IMR-90 (cell line): ENCODE measurements at regions not wholly inside any gene's neighbourhood (a gene's known extent, or its start where the extent isn't known, plus 50 kb on each side); places are given as distances from the start of the nearest gene placed in this dataset.

Experiments used
- ATAC-seq: fragments of 200-7000 bp; cut with Tn5 transposase; 2 replicates; pipeline ENCODE4 v1.9.1; 2020; ENCODE audit warnings: low read depth, mild to moderate bottlenecking, moderate library complexity
- BruUV-seq: library from RNA; stranded (reverse); fragments of 400-500 nt; replicated peaks from 2 replicates; lab custom pipeline; 2021; lab: Mats Ljungman, UMichigan
- CTCF ChIA-PET: fragments of 300-600 bp; formaldehyde crosslinking; extraction: SDS; loops from one replicate; lab custom pipeline; 2021; ENCODE audit warnings: antibody characterized with exemption; lab: Yijun Ruan, JAX
- POLR2A ChIA-PET: fragments of 300-600 bp; sonication (Branson Sonifier 250); formaldehyde crosslinking; loops from one replicate; lab custom pipeline; 2022; ENCODE audit warnings: antibody characterized with exemption; ENCODE audit not compliant: unreplicated experiment; lab: Charles Lee
- DNase-seq: peaks from one replicate; pipeline ENCODE4 v3.0.0; 2013
- H2AFZ ChIP-seq: replicated peaks from 2 replicates; pipeline ENCODE3; 2013; ENCODE audit warnings: low read length, mild to moderate bottlenecking; ENCODE audit not compliant: poor library complexity
- H2AK5ac ChIP-seq: 2 replicates; pipeline ENCODE4 v1.6.1; 2013; ENCODE audit warnings: low read depth, low read length, inconsistent platforms
- H2AK9ac ChIP-seq: replicated peaks from 2 replicates; pipeline ENCODE3; 2013; ENCODE audit warnings: mild to moderate bottlenecking, low read depth, low read length, moderate library complexity; ENCODE audit not compliant: poor library complexity
- H2BK120ac ChIP-seq: 2 replicates; pipeline ENCODE4 v1.6.1; 2013; ENCODE audit warnings: low read depth, low read length, inconsistent platforms
- H2BK15ac ChIP-seq: 3 replicates; pipeline ENCODE4 v1.6.1; 2013; ENCODE audit warnings: low read depth, low read length, inconsistent platforms
- H2BK20ac ChIP-seq: 2 replicates; pipeline ENCODE4 v1.6.1; 2013; ENCODE audit warnings: low read depth, mild to moderate bottlenecking, inconsistent platforms, low read length, moderate library complexity
- H2BK5ac ChIP-seq: 2 replicates; pipeline ENCODE4 v1.6.1; 2013; ENCODE audit warnings: mild to moderate bottlenecking, low read depth, low read length, inconsistent platforms; ENCODE audit not compliant: poor library complexity, severe bottlenecking
- H3K14ac ChIP-seq: replicated peaks from 2 replicates; pipeline ENCODE4 v1.6.1; 2013; ENCODE audit warnings: low read depth, low read length, inconsistent platforms
- H3K18ac ChIP-seq: 2 replicates; pipeline ENCODE4 v1.6.1; 2013; ENCODE audit warnings: low read depth, low read length, control low read depth
- H3K23ac ChIP-seq: 2 replicates; pipeline ENCODE4 v1.6.1; 2013; ENCODE audit warnings: low read depth, low read length, inconsistent platforms
- H3K27ac ChIP-seq: 2 replicates; pipeline ENCODE4 v1.5.1; 2013; ENCODE audit warnings: mild to moderate bottlenecking, control low read depth, low read length; ENCODE audit not compliant: insufficient read depth
- H3K27me3 ChIP-seq: 2 replicates; pipeline ENCODE4 v1.6.1; 2013; ENCODE audit warnings: low read length; ENCODE audit not compliant: control insufficient read depth, insufficient read depth
- H3K36me3 ChIP-seq: 2 replicates; pipeline ENCODE4 v1.6.1; 2013; ENCODE audit warnings: low read length, mixed read lengths; ENCODE audit not compliant: control insufficient read depth, insufficient read depth
- H3K4ac ChIP-seq: 2 replicates; pipeline ENCODE4 v1.6.1; 2013; ENCODE audit warnings: low read depth, low read length, inconsistent platforms
- H3K4me1 ChIP-seq: 2 replicates; pipeline ENCODE4 v1.6.1; 2013; ENCODE audit warnings: low read length, mixed read lengths; ENCODE audit not compliant: control insufficient read depth, insufficient read depth
- H3K4me2 ChIP-seq: 2 replicates; pipeline ENCODE4 v1.6.1; 2013; ENCODE audit warnings: low read depth, mild to moderate bottlenecking, control low read depth, low read length, moderate library complexity
- H3K4me3 ChIP-seq: 2 replicates; pipeline ENCODE4 v1.5.1; 2013; ENCODE audit warnings: low read depth, mild to moderate bottlenecking, control low read depth, low read length, moderate library complexity; ENCODE audit not compliant: insufficient read depth
- H3K56ac ChIP-seq: 2 replicates; pipeline ENCODE4 v1.6.1; 2013; ENCODE audit warnings: low read length, inconsistent platforms; ENCODE audit not compliant: insufficient read depth; ENCODE audit errors: extremely low read depth
- H3K79me1 ChIP-seq, 2 experiments: 2 replicates each; pipeline ENCODE4 v1.6.1; 2013; ENCODE audit warnings: low read length in 2 of 2, inconsistent platforms in 1 of 2, low read depth in 1 of 2
- H3K9ac ChIP-seq: 2 replicates; pipeline ENCODE4 v1.6.1; 2013; ENCODE audit warnings: low read depth, low read length, control low read depth
- H3K9me1 ChIP-seq: 2 replicates; pipeline ENCODE4 v1.6.1; 2013; ENCODE audit warnings: low read length, inconsistent platforms; ENCODE audit not compliant: insufficient read depth
- H3K9me3 ChIP-seq: 2 replicates; pipeline ENCODE4 v1.6.1; 2013; ENCODE audit warnings: low read length; ENCODE audit not compliant: control insufficient read depth, insufficient read depth
- H4K20me1 ChIP-seq: 2 replicates; pipeline ENCODE4 v1.6.1; 2013; ENCODE audit warnings: low read length, inconsistent platforms; ENCODE audit not compliant: insufficient read depth
- H4K5ac ChIP-seq: 2 replicates; pipeline ENCODE4 v1.6.1; 2013; ENCODE audit warnings: mild to moderate bottlenecking, low read depth, low read length, control low read depth
- H4K8ac ChIP-seq, 2 experiments: 2 replicates each; pipeline ENCODE4 v1.6.1; 2013; ENCODE audit warnings: low read depth in 2 of 2, low read length in 2 of 2, control low read depth in 1 of 2, inconsistent platforms in 1 of 2
- H4K91ac ChIP-seq: 2 replicates; pipeline ENCODE4 v1.6.1; 2013; ENCODE audit warnings: low read depth, low read length, inconsistent platforms; ENCODE audit not compliant: insufficient read depth
- BHLHE40 ChIP-seq: fragments of 150-350 bp; IDR thresholded peaks from 2 replicates; pipeline ENCODE4 v1.6.1; 2016; ENCODE audit warnings: mild to moderate bottlenecking, low read depth, low read length
- CHD1 ChIP-seq: IDR thresholded peaks from 2 replicates; pipeline ENCODE4 v1.6.1; 2012; ENCODE audit warnings: low read depth, low read length, improper control_type of control experiment
- CTCF ChIP-seq: conservative IDR thresholded peaks from 2 replicates; pipeline ENCODE4 v1.5.1; 2012; ENCODE audit warnings: mild to moderate bottlenecking, low read depth, low read length, improper control_type of control experiment
- ELK1 ChIP-seq: fragments of 150-350 bp; IDR thresholded peaks from 2 replicates; pipeline ENCODE4 v1.6.1; 2016; ENCODE audit warnings: low read depth, mild to moderate bottlenecking, low read length, moderate library complexity, borderline replicate concordance
- FOS ChIP-seq: fragments of 150-350 bp; IDR thresholded peaks from 2 replicates; pipeline ENCODE4 v1.6.1; 2016; ENCODE audit warnings: low read depth, low read length
- MAFK ChIP-seq: IDR thresholded peaks from 2 replicates; pipeline ENCODE4 v1.6.1; 2012; ENCODE audit warnings: low read depth, low read length, improper control_type of control experiment
- MAZ ChIP-seq: IDR thresholded peaks from 2 replicates; pipeline ENCODE4 v1.6.1; 2012; ENCODE audit warnings: low read depth, mild to moderate bottlenecking, low read length, improper control_type of control experiment, moderate library complexity, borderline replicate concordance
- NFE2L2 ChIP-seq: fragments of 150-350 bp; IDR thresholded peaks from 2 replicates; pipeline ENCODE4 v1.6.1; 2016; ENCODE audit warnings: low read depth, mild to moderate bottlenecking, low read length
- POLR2A ChIP-seq: IDR thresholded peaks from 2 replicates; pipeline ENCODE4 v1.6.1; 2012; ENCODE audit warnings: mild to moderate bottlenecking, low read depth, low read length
- RAD21 ChIP-seq: IDR thresholded peaks from 2 replicates; pipeline ENCODE4 v1.6.1; 2012; ENCODE audit warnings: low read length, improper control_type of control experiment
- RCOR1 ChIP-seq: IDR thresholded peaks from 2 replicates; pipeline ENCODE4 v1.6.1; 2012; ENCODE audit warnings: mild to moderate bottlenecking, low read length, improper control_type of control experiment; ENCODE audit not compliant: insufficient replicate concordance
- RFX5 ChIP-seq: IDR thresholded peaks from 2 replicates; pipeline ENCODE4 v1.8.0; 2012; ENCODE audit warnings: low read depth, mild to moderate bottlenecking, low read length, moderate library complexity
- SMC3 ChIP-seq: fragments of 150-350 bp; IDR thresholded peaks from 2 replicates; pipeline ENCODE4 v1.6.1; 2016; ENCODE audit warnings: low read depth, mild to moderate bottlenecking, antibody characterized with exemption, low read length, moderate library complexity
- USF2 ChIP-seq: fragments of 150-350 bp; IDR thresholded peaks from 2 replicates; pipeline ENCODE4 v1.6.1; 2017; ENCODE audit warnings: mild to moderate bottlenecking, antibody characterized with exemption, low read length, low read depth
- WGBS, 2 experiments: methylation state at CpG; one replicate each; pipeline versions ENCODE4 v1.1.5 to v1.1.7; 2013; ENCODE audit warnings: missing lambda C conversion rate in 2 of 2; ENCODE audit not compliant: insufficient read length in 1 of 2; ENCODE audit errors: extremely low coverage in 2 of 2; 5-methylcytosine and 5-hydroxymethylcytosine counted together
- dilution Hi-C: fragments of 300-500 bp; cut with HindIII; formaldehyde crosslinking; loops from one replicate; pipeline ENCODE4 v1.14.3; 2018; ENCODE audit warnings: low sequenced_read_pairs; ENCODE audit not compliant: unreplicated experiment
- in situ Hi-C: fragments of 300-500 bp; cut with MboI; formaldehyde crosslinking; loops from 3 replicates; pipeline ENCODE4 v1.14.3; 2019; ENCODE audit warnings: low sequenced_read_pairs, inconsistent platforms, mixed read lengths
- intact Hi-C: fragments of 100-400 bp; cut with micrococcal nuclease; formaldehyde crosslinking; loops from 2 replicates; pipeline ENCODE4 v1.10.0; 2022

- H3K23ac ChIP-seq, result no peak overlapping the region
- H3K4ac ChIP-seq, result no peak overlapping the region
- no peak overlapping the region for H3K56ac ChIP-seq
- POLR2A ChIA-PET, result interaction anchor here (0.6 kb wide), 1 partner anchor 67 kb away, joined by 4 read pairs; the partner anchor contains the start of gene TBX3
- no peak overlapping the region for H3K14ac ChIP-seq
- no peak overlapping the region for H4K5ac ChIP-seq
- H4K8ac ChIP-seq, result no peak overlapping the region
- H3K79me1 ChIP-seq, result peaks cover 0 to 10% of the 10 kb centered on the region in 2 experiments; a peak in 1 of 4 replicates
- no peaks in the 10 kb centered on the region for H3K9me3 ChIP-seq
- H2BK120ac ChIP-seq, result no peak overlapping the region
- no TSS peak for BruUV-seq
- DNase-seq, result no peak
- H2AK5ac ChIP-seq, result no peak overlapping the region
- peaks cover 28% of the 10 kb centered on the region for H3K4me1 ChIP-seq
- H3K27ac ChIP-seq, result no peak overlapping the region
- no peak overlapping the region for H2AK9ac ChIP-seq
- H2BK20ac ChIP-seq, result no peak overlapping the region
- H3K27me3 ChIP-seq, result no peaks in the 10 kb centered on the region
- TF ChIP-seq NFE2L2, result no peak
- TF ChIP-seq ELK1, result no peak
- no peak for TF ChIP-seq RCOR1
- no peak for TF ChIP-seq SMC3
- TF ChIP-seq USF2, result no peak
- no peak for TF ChIP-seq BHLHE40
- no peak for TF ChIP-seq POLR2A
- TF ChIP-seq RFX5, result no peak
- TF ChIP-seq RAD21, result no peak
- no peak for TF ChIP-seq MAFK
- no peak for TF ChIP-seq CTCF
- no peak for TF ChIP-seq FOS
- no peak for TF ChIP-seq CHD1
- TF ChIP-seq MAZ, result no peak
- no peaks in the 10 kb centered on the region for H3K36me3 ChIP-seq
- CTCF ChIA-PET, result no interaction called here
- in situ Hi-C loops, result no loop called here
- no peak overlapping the region for H2BK5ac ChIP-seq
- H3K4me3 ChIP-seq, result no peak overlapping the region
- WGBS, 2 experiments, result 94% methylated on average over 6 of the region's 11 CpGs; no CpG with 5 or more reads in 1 of the 2 experiments
- no peak overlapping the region for H3K9ac ChIP-seq
- H2AFZ ChIP-seq, result no peak overlapping the region
- ATAC-seq, result no peak
- H2BK15ac ChIP-seq, result no peak overlapping the region
- H3K18ac ChIP-seq, result no peak overlapping the region
- intact Hi-C loops, result no loop called here
- no peaks in the 10 kb centered on the region for H4K20me1 ChIP-seq
- no peak overlapping the region for H4K91ac ChIP-seq
- H3K9me1 ChIP-seq, result peaks cover 9% of the 10 kb centered on the region
- H3K4me2 ChIP-seq, result no peak overlapping the region
- dilution Hi-C loops, result no loop called here
Observed at GRCh38 chr12:114750917-114751316, 66.9 kb upstream of the TBX3 start.
